ENCODE measurements at regions not wholly inside any gene's neighbourhood (a gene's known extent, or its start where the extent isn't known, plus 50 kb on each side); places are given as distances from the start of the nearest gene placed in this dataset.

- TF ChIP-seq CTCF (IDR thresholded peaks at IDR 0.05; ENCODE audit: insufficient read depth, low read depth, low read length, missing control alignments) = no peak
- H3K4me3 ChIP-seq (ENCODE audit: low read depth, low read length) = no peak overlapping the region
- no peak for DNase-seq (ENCODE audit: low read depth)
These were observed 540.9 kb downstream of the GBA3 start for GRCh38 chr4:23233596-23233995.

- TF ChIP-seq CTCF (IDR thresholded peaks at IDR 0.05; ENCODE audit: insufficient read depth, low read depth, low read length, missing control alignments) = no peak
- no peak overlapping the region for H3K4me3 ChIP-seq (ENCODE audit: low read depth, low read length)
- DNase-seq (ENCODE audit: low read depth) = no peak
These were observed 540.2 kb downstream of the GBA3 start for GRCh38 chr4:23232987-23233386.

GRCh38 chr4:23225564-23225963 is 532.8 kb downstream of the GBA3 start:
- TF ChIP-seq CTCF (IDR thresholded peaks at IDR 0.05; ENCODE audit: insufficient read depth, low read depth, low read length, missing control alignments) = no peak

GRCh38 chr4:23224684-23225420 is 532.1 kb downstream of the GBA3 start:
- no peak for TF ChIP-seq CTCF (IDR thresholded peaks at IDR 0.05; ENCODE audit: insufficient read depth, low read depth, low read length, missing control alignments)
- DNase-seq (ENCODE audit: low read depth) = no peak
- H3K4me3 ChIP-seq (ENCODE audit: low read depth, low read length) = no peak overlapping the region

More at GRCh38 chr4:23225564-23225963, 532.8 kb downstream of the GBA3 start:
- no peak for DNase-seq (ENCODE audit: low read depth)
- no peak overlapping the region for H3K4me3 ChIP-seq (ENCODE audit: low read depth, low read length)

GRCh38 chr4:23220911-23221310 is 528.2 kb downstream of the GBA3 start:
- no peak for DNase-seq (ENCODE audit: low read depth)
- no peak overlapping the region for H3K4me3 ChIP-seq (ENCODE audit: low read depth, low read length)
- no peak for TF ChIP-seq CTCF (IDR thresholded peaks at IDR 0.05; ENCODE audit: insufficient read depth, low read depth, low read length, missing control alignments)

GRCh38 chr4:23219779-23220408 is 527.2 kb downstream of the GBA3 start:
- DNase-seq (ENCODE audit: low read depth) = no peak
- no peak overlapping the region for H3K4me3 ChIP-seq (ENCODE audit: low read depth, low read length)
- TF ChIP-seq CTCF (IDR thresholded peaks at IDR 0.05; ENCODE audit: insufficient read depth, low read depth, low read length, missing control alignments) = no peak

Data from GM12865 (cell line).